T1000 (cell line): ENCODE measurements at regions not wholly inside any gene's neighbourhood (a gene's known extent, or its start where the extent isn't known, plus 50 kb on each side); places are given as distances from the start of the nearest gene placed in this dataset.

Experiments
- DNase-seq: peaks from one replicate; lab custom pipeline; 2025; ENCODE audit warnings: mixed read lengths; lab: John Stamatoyannopoulos, UW

DNA sequence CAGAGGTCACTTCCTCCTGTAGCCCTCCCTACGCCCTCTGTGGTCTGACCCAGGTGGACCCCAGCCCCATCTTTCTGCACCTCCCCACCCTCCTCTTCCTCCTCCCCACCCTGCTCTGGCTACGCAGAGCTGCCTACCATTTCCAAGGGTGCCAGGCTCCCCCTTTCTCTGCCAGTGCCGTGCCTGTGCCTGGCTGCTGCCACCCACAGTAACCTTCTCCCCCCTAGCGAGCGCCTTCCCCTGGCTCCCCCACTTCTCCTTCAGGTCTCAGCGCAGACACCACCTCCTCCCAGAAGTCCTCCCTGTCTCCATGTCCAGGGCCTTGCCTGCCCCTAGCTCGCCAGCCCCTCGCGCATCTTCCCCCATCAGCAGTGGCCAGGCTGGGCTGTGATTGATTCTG lies 471.5 kb downstream of the PTPRU start:
- DNase-seq = no peak

- no peak for DNase-seq
Observed at GRCh38 chr1:29706936-29707335, 470.6 kb downstream of the PTPRU start.

GRCh38 chr1:29704430-29704829 lies 468.1 kb downstream of the PTPRU start:
- no peak for DNase-seq

DNA sequence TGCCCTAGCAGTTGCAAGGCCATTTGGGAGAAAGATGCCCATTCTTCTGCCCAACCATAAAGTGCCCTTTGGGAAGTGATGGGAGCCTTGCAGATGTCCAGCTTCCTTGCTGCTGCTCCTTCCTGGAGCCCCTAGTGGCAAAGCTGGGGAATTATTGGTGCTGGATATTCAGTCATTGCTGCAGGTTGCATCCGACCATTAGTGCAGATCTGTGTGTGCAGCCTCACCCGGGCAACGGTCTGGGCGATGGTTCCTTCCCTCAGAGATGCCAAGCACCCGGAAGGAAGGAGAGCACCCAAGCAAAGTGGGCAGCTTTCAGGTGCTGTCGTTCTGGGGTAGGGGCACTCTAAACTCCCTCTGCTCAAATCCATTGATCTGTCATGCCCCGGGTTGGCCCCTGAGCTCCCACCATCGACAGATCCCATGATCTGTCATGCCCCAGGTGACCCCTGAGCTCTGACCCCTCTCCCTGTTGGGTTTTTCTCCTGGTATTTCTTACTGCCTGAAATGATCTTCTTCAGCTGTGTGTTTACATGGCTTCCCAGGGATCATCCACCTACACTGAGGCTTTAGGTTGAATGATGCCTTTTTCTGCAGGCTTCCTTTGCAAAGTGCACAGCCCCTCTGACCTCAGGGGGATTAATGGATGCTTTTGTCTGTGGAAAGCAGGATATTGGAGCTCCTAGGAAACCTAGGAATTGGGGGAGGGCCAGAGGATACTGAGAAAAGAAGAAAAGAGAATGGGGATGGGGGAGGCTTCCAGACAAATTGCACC lies 467.5 kb downstream of the PTPRU start:
- no peak for DNase-seq

DNA sequence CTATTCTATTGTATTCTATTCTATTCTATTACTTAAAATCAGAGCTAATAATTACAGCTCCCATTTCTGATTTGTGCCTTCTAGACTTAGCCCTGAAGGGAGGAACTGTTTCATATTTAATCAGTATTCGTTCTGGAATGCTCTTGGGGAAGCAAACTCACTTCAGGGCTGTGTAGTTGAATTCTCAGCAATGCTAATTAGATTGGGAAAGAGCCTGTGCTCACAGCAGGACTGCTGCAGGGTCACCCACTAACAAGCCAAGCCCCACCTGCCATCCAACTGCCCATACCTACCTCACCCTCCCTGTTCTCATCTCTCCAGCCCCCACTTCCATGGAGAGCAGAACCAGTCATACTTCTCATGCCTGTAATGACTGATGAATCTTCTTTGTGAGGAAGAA lies 464.2 kb downstream of the PTPRU start:
- DNase-seq = no peak

DNA sequence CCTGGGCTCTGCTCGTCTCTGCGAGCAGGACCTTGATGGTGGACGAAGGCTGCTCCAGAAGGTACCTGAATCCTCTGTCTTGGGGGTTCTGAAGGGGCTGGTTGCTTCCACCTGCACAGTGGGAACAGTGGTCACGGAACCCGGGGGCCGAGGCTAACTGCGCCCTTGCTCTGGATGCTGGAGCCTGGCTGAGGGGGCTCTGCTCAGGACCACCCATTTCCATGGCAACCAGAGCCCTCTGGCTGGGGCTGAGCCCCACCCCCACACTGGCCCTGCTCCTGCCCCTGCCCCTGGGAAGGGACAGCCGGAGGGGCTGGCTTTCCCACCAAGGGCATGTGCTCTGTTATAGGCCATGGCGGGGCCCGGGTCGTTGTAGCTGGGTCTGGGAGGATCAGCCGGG lies 462.3 kb downstream of the PTPRU start:
- no peak for DNase-seq

- DNase-seq = peak; percentile 11
Observed at GRCh38 chr1:29698033-29698432, 461.7 kb downstream of the PTPRU start.

DNA sequence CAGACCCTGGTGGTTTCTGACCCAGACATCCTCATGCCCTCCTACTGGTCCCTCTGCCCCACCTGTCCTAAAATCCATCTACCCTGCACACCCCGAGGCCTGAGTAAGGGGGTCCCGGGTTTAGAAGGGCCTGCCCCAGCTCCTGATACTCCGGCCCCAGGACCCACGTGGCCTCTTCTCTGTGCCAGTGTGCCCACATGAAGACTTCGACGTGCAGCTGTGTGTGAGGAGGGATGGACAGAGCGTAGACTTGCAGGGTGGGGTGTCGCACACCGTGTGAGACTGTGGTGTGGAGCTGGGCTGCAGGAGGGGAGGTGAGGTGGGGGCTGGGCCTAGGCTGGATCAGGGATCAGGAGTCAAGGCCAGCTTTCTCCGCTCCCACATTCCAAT lies 461.1 kb downstream of the PTPRU start:
- DNase-seq = no peak

DNA sequence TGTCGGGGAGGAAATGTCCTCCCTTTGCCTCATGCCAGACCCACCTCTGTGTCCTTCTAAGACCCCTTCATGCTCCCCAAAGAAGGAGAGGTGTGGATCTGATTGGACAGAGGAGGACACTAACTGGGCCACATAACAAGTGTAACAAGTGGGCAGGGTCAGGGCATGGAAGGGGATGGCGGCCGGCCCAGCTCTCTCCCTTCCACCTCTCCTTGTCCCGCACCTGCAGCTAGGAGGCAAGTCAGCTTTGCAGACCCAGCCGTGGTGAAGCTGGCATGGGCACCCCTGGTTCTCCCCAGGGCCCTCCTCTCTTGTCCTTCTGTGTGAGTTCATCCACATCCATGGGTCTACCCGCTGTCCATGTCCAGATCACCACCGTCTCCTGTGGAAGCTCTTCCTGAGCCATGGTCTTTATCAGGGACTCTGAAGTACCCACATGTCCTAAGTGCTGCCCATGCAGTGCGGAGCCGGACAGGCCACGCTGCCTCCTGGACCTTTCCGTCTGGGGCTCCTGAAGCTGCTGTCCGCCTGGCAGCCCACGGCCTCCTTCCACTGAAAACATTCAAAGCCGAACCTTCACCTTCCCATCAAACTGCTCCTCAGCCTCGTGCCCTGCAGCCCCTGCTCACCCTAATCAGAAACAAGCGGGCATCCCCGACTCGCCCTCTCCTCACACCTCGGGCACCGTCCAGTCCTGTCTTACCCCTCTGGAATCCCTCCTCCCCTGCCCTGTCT lies 460.5 kb downstream of the PTPRU start:
- DNase-seq = no peak

DNA sequence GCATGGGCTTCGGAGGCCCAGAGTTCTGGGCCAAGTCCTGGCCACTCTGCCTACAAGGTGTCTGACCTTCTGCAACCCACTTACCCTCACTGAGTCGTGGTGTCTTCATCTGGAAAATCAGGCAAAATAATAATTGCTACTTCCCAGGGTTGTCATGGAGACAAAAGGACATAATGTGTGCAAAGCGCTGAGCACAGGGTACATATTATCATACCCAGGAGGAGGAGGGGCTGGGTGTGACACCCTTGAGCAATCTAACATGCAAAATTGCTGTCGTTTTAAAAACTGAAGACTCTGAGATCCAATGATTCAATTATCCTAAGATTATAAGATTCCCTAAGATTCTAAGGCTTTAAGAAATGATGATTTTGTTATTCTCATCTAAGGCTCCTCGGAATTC lies 459.5 kb downstream of the PTPRU start:
- no peak for DNase-seq

GRCh38 chr1:29695036-29695435 lies 458.7 kb downstream of the PTPRU start:
- DNase-seq = no peak

GRCh38 chr1:29691499-29691898 lies 455.2 kb downstream of the PTPRU start:
- no peak for DNase-seq

DNA sequence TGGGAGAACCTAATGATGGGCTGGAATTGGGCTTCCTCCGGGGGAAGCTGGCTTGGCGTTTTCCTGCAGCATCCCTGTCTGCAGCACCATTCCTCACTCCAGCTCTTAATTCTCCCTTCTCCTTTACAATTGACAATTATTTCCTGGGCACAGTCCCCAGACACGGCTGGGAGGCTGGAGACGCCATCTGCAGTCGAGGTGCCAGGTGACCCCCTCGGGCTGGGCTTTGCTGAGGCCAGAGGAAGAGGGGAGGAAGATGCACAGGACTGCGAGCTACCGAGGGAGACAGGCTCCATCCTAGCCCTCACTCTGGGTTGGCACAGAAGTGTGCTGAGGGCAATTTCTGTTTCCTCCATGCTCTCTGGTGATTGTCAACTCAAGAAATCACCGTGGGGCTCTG lies 453.8 kb downstream of the PTPRU start:
- no peak for DNase-seq

DNA sequence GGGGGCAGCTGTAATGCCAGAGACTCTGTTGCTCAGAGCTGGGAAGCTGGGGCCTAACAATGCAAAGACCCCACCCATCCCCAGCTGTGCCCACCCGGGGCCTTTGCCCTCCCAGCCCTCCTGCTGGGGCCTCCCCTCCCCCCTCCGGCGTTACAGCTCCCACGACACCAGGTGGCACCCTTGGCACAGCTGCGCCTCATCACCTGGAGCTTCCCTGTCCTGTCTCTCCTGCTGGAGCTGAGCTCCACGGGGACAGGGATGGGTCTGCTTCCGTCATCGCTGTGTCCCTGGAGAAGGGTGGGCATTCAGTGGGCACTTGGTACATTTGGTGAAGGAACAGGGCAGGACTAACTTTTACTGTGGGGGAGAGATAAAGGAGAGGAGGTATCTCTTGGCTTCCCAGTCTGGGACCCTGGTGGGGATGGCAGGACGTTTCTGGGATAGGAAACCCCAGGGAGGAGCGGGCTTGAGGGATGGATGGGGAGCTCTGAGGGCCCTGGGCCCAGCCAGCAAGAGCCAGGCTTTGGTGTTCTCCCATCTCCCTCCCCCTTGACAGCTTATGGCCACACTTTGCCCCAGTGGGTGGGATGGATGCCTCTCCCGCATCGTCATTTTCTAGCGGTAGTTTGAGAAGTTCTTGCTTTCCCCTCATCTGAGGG lies 453.2 kb downstream of the PTPRU start:
- no peak for DNase-seq

DNA sequence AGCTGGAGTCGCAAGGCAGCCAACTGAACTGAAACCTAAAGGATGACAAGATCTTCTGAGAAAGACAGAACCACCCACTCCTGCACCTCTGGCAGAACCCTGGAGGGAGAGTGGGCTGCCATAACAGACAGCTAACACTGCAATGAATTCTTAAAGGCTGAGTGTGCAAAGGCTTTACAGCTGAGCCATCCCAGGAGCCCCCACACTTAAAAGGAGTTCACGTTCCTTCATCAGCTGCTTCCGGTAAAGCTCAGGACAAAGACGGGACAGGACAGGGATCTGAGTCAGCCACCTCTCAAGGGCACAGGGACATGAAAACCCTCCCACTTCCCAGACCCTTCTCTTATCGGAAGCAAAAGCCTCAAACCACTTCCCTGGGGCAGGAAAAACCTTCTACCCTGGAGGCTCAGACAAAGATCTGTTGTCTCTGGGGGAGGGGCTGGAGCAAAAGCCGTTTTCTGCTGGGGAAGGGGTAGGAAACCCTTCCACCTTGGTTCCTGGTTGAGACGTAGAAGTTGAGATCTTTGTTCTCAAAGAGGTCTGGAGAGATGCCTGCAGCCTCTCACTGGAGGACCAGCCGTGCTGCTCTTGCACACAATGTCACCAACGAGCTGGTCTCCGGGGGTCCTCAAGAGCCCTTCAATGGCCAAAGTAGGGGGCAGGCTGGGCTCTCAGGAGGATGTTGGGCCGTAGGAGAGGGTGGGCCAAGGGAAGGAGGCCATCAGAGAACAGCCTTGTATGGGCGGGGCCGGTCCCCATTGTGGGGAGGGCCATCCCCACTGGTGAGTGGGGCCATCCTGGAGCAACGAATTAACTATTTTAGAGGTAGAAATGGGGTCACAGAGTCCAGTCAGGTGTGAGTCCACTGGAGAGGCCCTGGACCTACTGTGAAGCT lies 452.4 kb downstream of the PTPRU start:
- DNase-seq = peak; percentile 69

DNA sequence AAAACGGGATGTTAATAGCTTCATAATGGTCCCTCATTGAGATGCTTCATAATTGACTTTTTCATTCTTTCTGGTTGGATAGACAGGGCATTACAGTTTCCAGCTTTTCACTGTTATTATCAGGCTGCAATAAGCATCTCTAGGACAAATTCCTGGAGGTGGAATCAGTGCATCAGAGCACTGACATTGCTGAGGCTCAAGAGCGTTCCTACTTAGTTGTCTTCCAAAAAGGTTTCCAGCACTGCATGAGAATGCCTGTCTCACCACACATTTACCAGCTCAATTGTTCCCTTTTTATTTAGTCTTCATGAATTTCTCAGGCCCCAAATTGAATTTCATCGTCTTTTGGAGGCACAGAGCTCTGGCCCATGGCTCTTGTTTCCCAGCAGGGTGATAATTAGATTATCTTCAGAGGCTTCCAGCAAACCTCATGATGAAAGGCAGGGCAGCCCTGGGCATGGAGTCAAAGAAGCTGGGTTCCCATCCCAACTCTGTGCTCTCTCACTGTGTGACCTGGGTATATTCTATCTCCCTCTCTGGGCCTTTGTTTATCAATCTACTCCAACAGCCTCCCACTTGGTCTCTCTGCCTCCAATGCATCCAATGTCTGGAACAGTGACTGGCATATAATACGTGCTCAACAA lies 451.4 kb downstream of the PTPRU start:
- no peak for DNase-seq

DNA sequence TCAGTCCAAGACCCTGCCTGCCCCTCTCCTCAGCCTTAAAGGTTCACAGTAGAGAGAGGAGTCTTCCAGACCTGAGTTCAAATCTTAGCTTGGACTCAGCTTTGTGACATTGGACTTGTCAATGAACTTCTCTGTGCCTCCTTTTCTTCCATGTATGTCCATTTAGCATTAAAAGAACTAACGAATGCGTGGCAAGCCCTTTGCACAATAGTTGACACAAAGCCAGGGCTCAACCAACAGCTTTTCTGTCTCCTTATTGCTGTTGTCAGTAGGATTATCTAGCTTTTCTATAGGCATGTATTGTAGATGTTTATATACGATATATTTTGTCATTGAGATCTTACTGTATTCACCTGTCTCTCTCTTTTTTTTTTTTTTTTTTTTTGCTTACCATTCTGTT lies 450.8 kb downstream of the PTPRU start:
- no peak for DNase-seq

DNA sequence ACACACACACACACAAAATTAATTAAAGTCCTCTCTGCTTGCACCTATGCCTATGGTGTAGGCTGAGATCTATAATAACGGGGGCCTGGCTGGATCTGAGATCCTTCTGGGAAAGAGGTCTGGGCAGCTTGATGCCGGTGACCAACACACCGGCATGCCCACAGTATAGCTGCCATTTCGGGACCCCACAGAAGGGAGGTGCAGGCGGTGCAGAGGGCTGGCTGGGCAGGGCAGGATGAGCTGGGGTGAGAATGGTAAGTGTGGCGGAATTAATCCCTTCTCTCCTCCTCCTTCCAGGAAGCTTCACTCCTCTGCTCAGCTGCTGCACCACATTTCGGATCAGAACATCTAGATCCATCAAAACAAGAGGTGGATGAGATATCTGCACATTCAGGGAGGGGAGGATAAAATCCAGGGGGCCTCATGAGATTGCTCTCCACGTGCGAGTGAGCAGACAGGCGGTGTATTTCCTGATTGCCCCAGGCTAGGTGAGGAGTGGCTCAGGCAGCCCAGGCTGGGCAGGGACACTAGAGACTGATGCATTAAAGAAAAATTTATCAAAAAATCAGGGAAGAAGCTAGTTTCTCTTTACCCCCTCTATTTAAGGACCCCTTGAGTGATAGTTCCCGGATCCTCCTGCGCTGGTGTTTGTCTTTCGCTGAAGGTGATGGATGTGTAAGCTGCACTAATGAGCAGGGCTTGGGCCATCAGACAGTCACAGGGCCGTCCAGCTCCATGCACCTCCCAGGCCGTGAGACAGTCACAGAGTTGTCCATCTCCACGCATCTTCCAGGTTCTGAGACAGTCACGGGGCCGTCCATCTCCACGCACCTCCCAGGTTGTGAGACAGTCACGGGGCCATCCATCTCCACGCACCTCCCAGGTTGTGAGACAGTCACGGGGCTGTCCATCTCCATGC lies 449.9 kb downstream of the PTPRU start:
- DNase-seq = peak; percentile 34

DNA sequence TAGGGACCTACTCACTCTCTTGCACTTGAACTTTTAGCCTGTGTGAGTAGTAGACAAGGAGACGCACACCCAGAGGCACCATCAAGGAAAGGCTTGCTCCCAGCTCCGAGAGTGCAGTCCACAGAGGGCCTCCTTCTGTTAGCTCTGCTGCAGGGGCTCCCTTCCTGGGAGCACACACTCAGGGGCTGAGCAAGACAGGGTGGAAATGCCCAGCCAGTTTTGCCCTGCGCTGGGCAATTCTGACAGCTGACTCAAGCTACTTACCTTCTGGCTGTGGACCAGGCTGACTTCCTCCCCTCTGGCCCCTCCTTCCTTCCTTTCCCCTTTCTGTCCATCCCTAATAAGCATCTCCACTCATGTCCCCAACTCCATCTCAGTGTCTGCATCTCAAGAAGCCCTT lies 449.1 kb downstream of the PTPRU start:
- DNase-seq = no peak

DNA sequence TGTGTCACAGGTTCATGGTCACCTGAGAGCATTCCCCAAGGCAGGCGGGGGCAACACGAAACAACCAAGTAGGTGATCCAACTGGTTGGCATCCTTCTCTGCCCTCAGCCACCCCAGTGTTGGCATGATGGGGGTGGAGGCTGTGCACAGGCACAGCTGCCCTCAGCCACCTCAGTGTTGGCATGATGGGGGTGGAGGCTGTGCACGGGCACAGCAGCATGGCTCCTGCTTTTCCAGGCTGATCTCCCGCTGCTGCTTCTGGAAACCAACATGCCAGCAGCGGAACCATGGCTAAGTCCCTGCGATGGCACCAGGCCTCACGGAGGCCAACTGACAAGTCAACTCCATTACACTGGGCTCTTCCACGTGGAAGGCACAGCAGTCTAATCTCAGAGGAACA lies 447.8 kb downstream of the PTPRU start:
- DNase-seq = no peak

- no peak for DNase-seq
Observed at GRCh38 chr1:29683472-29683871, 447.1 kb downstream of the PTPRU start.
